ENCODE measurements at regions not wholly inside any gene's neighbourhood (a gene's known extent, or its start where the extent isn't known, plus 50 kb on each side); places are given as distances from the start of the nearest gene placed in this dataset.
"Not testable (repeated sequence)": the region's sequence is repeated elsewhere in the genome, so short reads cannot be mapped to it uniquely, and the experiment has no call there.

GRCh38 chrX:67475259-67475658 lies 68.6 kb upstream of the AR start:
- not testable (repeated sequence) for DNase-seq (ENCODE audit: low read depth)

- DNase-seq (ENCODE audit: low read depth), result no peak
These were observed 63.0 kb upstream of the AR start for GRCh38 chrX:67480789-67481188.
